VCaP (cell line): ENCODE measurements at regions not wholly inside any gene's neighbourhood (a gene's known extent, or its start where the extent isn't known, plus 50 kb on each side); places are given as distances from the start of the nearest gene placed in this dataset.
A peak's percentile ranks its signal among the peaks of the same experiment; 100 is the strongest.

Experiments
- H3K27ac ChIP-seq: fragments of 450-650 bp; 2 replicates; pipeline ENCODE4 v1.5.1; 2017
- CTCF ChIP-seq: fragments of 450-650 bp; conservative IDR thresholded peaks from 2 replicates; pipeline ENCODE4 v1.5.1; 2017; ENCODE audit warnings: mild to moderate bottlenecking, moderate library complexity

DNA sequence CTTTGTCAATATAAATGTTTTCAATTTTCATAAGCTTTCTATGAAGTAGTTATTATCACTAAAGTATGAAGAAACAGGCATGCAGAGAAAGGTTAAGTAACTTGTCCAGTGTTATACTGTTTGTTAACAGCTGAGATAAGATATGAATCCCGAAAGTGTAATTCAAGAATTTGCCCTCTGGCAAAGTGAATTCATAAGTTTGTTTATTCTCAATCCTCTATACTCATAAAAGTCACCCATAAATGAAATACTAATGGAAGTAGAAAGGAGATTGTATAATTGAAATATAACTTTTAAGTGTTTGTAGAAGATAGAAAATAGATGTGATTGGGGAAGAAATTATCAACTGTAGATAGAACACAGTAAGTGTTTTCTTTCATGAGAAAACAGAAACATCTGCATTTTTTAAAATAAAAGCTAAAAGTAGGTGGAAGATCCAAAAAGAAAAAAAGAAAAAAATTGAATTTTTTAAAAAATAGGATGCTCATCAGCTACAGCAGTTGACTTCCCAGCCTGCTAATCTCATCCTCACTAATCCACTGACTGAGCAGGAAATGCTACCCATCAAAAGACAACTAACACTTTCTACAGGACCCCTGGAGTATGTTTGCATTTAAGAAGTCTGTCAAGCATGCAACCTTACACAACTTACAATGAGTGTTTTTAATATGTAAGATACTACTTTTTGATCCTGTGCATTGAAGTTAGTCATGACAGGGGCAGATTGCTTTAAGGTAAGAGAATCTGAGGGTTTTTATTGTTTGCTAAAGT is 878.1 kb downstream of the SI start:
- no peak overlapping the region for H3K27ac ChIP-seq
- no peak for TF ChIP-seq CTCF

- no peak overlapping the region for H3K27ac ChIP-seq
- no peak for TF ChIP-seq CTCF
These were observed 881.8 kb downstream of the SI start for GRCh38 chr3:164196477-164196876.

DNA sequence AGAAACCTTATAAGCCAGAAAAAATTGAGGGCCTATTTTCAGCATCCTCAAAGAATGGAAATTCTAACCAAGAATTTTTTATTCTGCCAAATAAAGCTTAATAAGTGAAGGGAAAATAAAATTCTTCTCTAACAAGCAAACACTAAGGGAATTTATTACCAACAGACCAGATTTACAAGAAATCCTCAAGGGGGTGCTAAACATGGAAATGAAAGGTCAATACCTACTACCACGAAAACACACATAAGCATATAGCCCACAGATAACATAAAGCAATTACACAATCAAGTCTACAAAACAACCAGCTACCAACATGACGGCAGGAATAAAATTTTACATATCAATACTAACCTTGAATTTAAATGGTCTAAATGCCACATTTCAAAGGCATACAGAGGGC is 883.5 kb downstream of the SI start:
- H3K27ac ChIP-seq: no peak overlapping the region
- 0 out of 2 replicates have a peak, but pooled peaks have one; percentile 11 for TF ChIP-seq CTCF

- no peak for TF ChIP-seq CTCF
- H3K27ac ChIP-seq: no peak overlapping the region
These were observed 885.3 kb downstream of the SI start for GRCh38 chr3:164192974-164193373.

DNA sequence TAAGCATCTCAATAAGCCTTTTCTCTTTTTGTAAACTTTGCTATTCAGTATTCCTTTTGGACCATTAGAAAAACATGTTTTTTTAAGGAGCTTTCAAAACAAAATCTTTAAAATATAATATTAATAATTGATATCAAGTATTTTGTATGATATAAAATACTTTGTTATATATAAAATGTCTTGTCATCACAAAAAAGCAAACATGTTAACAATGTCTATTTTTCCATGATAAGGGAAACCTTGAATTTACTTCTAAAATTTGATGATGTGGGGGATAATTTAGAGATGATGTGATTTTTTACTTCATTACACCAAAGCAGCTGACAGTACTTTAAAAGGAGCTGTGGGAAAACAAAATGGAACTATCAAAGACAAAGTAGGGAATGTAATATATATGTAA is 887.7 kb downstream of the SI start:
- TF ChIP-seq CTCF: no peak
- no peak overlapping the region for H3K27ac ChIP-seq

DNA sequence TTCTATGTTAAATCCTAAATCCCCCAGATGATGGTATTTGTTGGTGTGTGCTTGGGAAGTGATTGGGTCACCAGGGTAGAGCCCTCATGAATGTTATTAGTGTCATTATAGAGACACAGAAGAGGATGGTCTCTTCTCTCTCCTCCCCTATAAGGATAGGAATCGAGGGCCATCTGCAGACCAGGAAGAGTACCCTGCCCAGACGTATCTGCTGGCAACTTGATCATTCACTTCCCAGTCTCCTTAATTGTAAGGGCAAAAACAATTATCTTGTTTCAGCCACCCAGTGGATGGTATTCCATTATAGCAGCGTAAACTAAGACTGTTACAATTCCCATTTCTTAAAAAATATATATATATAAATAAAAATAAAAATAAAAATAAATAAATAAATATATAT is 892.2 kb downstream of the SI start:
- no peak overlapping the region for H3K27ac ChIP-seq
- TF ChIP-seq CTCF: no peak

GRCh38 chr3:164179110-164179774 is 899.1 kb downstream of the SI start:
- TF ChIP-seq CTCF: no peak
- H3K27ac ChIP-seq: no peak overlapping the region
